ENCODE measurements at regions not wholly inside any gene's neighbourhood (a gene's known extent, or its start where the extent isn't known, plus 50 kb on each side); places are given as distances from the start of the nearest gene placed in this dataset.

- Mint-ChIP-seq H3K36me3 (ENCODE audit: low read depth) (no peaks in the 10 kb centered on the region), H3K27me3 (ENCODE audit: low read depth) (peaks cover 75% of the 10 kb centered on the region), H3K4me1 (peaks cover 5% of the 10 kb centered on the region), H3K4me3 (no peak overlapping the region), H3K27ac (no peak overlapping the region), H3K9me3 (no peaks in the 10 kb centered on the region)
- no peak for TF ChIP-seq CTCF (IDR thresholded peaks at IDR 0.05; ENCODE audit: unreplicated experiment in 3 of 3)
Observed at GRCh38 chr12:114221136-114221833, 184.7 kb downstream of the TBX5 start.

- Mint-ChIP-seq H3K27me3 (ENCODE audit: low read depth) (peaks cover 76% of the 10 kb centered on the region), H3K4me1 (peaks cover 10% of the 10 kb centered on the region), H3K36me3 (ENCODE audit: low read depth) (no peaks in the 10 kb centered on the region), H3K4me3 (no peak overlapping the region), H3K9me3 (no peaks in the 10 kb centered on the region), H3K27ac (no peak overlapping the region)
- no peak for TF ChIP-seq CTCF (IDR thresholded peaks at IDR 0.05; ENCODE audit: unreplicated experiment in 3 of 3)
Observed at GRCh38 chr12:114220311-114220710, 185.6 kb downstream of the TBX5 start.

GRCh38 chr12:114218136-114218535 is 187.8 kb downstream of the TBX5 start:
- H3K36me3 Mint-ChIP-seq (ENCODE audit: low read depth): no peaks in the 10 kb centered on the region
- TF ChIP-seq CTCF (IDR thresholded peaks at IDR 0.05; ENCODE audit: unreplicated experiment in 3 of 3): no peak
- no peaks in the 10 kb centered on the region for H3K9me3 Mint-ChIP-seq
- H3K4me1 Mint-ChIP-seq: peaks cover 15% of the 10 kb centered on the region
- no peak overlapping the region for H3K27ac Mint-ChIP-seq
- peaks cover 69% of the 10 kb centered on the region for H3K27me3 Mint-ChIP-seq (ENCODE audit: low read depth)
- no peak overlapping the region for H3K4me3 Mint-ChIP-seq

- no peaks in the 10 kb centered on the region for H3K36me3 Mint-ChIP-seq (ENCODE audit: low read depth)
- H3K27ac Mint-ChIP-seq: no peak overlapping the region
- TF ChIP-seq CTCF (IDR thresholded peaks at IDR 0.05; ENCODE audit: unreplicated experiment in 3 of 3): no peak
- H3K27me3 Mint-ChIP-seq (ENCODE audit: low read depth): peaks cover 68% of the 10 kb centered on the region
- peaks cover 2% of the 10 kb centered on the region for H3K9me3 Mint-ChIP-seq
- no peak overlapping the region for H3K4me3 Mint-ChIP-seq
- H3K4me1 Mint-ChIP-seq: peaks cover 21% of the 10 kb centered on the region
Observed at GRCh38 chr12:114215746-114216145, 190.2 kb downstream of the TBX5 start.

- H3K27ac Mint-ChIP-seq: no peak overlapping the region
- peaks cover 68% of the 10 kb centered on the region for H3K27me3 Mint-ChIP-seq (ENCODE audit: low read depth)
- peaks cover 2% of the 10 kb centered on the region for H3K9me3 Mint-ChIP-seq
- H3K4me1 Mint-ChIP-seq: peaks cover 39% of the 10 kb centered on the region
- no peak overlapping the region for H3K4me3 Mint-ChIP-seq
- TF ChIP-seq CTCF (IDR thresholded peaks at IDR 0.05; ENCODE audit: unreplicated experiment in 3 of 3): no peak
- no peaks in the 10 kb centered on the region for H3K36me3 Mint-ChIP-seq (ENCODE audit: low read depth)
Observed at GRCh38 chr12:114213055-114213581, 192.8 kb downstream of the TBX5 start.

- Mint-ChIP-seq H3K4me1 (peaks cover 32% of the 10 kb centered on the region), H3K36me3 (ENCODE audit: low read depth) (no peaks in the 10 kb centered on the region), H3K27ac (no peak overlapping the region), H3K27me3 (ENCODE audit: low read depth) (peaks cover 64% of the 10 kb centered on the region), H3K9me3 (peaks cover 2% of the 10 kb centered on the region), H3K4me3 (no peak overlapping the region)
- TF ChIP-seq CTCF (IDR thresholded peaks at IDR 0.05; ENCODE audit: unreplicated experiment in 3 of 3): no peak
Observed at GRCh38 chr12:114209861-114210260, 196.1 kb downstream of the TBX5 start.

All from nephron (organoid).